Colonic mucosa (tissue), 4 donors: ENCODE measurements at regions not wholly inside any gene's neighbourhood (a gene's known extent, or its start where the extent isn't known, plus 50 kb on each side); places are given as distances from the start of the nearest gene placed in this dataset.

ENCODE experiments used
- DNase-seq: peaks from one replicate; pipeline ENCODE4 v3.0.0-alpha.2; 2020
- H3K27ac ChIP-seq: fragments of 200-600 bp; one replicate; pipeline ENCODE4 v1.8.0; 2021
- H3K27me3 ChIP-seq: fragments of 200-600 bp; one replicate; pipeline ENCODE4 v1.8.0; 2021
- H3K36me3 ChIP-seq: fragments of 200-600 bp; one replicate; pipeline ENCODE4 v1.8.0; 2021
- H3K4me1 ChIP-seq: fragments of 200-600 bp; one replicate; pipeline ENCODE4 v1.8.0; 2021; ENCODE audit warnings: mild to moderate bottlenecking
- H3K4me3 ChIP-seq: fragments of 200-600 bp; one replicate; pipeline ENCODE4 v1.8.0; 2021
- H3K9ac ChIP-seq, 2 donors: one replicate each; pipeline ENCODE4 v1.7.0; 2013; ENCODE audit warnings: control low read depth in 2 of 2, low read depth in 2 of 2, low read length in 2 of 2
- H3K9me3 ChIP-seq: fragments of 200-600 bp; one replicate; pipeline ENCODE4 v1.8.0; 2021
- intact Hi-C: fragments of 100-400 bp; cut with DNase I; formaldehyde crosslinking; loops from one replicate; pipeline ENCODE4 v1.14.1; 2022
- TF ChIP-seq, protein P1 (sequence below): fragments of 200-600 bp; IDR thresholded peaks from one replicate; pipeline ENCODE4 v1.8.0; 2022; ENCODE audit warnings: antibody characterized with exemption, mild to moderate bottlenecking
- donor health status: healthy.
- donor health status: DM: no; HTN: no; CAD: no.
- donor health status: DM: no; HTN: no; CAD: no.

DNA sequence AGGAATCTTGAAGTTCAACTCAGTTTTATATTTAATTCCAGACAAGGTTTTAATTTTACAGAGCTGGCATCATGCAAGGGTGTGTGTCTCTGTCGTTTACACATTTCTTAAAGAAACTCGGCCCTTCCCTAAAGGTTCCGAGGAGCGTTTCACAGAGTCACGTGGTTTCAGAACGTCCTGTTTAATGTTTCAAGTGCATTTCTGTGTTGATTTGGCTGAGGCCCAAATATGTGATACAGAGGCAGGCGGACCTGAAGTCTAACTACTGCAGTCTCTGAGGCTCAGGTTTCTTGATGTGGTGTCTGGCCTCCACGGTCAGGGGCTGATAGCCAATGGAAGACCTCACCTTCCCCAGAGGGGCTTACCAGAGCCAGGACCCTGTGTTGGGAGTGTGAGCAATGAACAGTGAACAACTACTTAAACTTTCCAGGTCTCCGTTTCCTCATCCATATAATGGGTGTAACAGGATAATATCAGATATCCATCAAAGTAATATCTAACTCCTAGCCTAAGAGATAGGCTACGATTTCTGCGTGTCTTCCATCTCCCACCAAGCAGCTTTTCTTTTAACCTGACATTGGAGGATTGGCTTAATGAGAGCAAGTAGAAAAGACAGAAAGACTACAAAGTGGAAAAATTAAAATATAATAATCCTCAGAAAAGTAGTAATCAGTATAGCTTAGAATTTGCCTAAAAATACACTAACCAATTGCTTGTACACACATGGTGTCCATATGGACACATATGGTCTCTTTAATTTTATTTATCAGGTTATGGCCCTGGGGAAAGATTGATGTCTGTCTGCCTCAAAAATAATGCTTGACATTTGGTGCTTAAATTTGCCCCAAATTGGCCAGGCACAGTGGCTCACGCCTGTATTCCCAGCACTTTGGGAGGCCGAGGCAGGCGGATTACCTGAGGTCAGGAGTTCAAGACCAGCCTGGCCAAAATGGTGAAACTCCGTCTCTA lies 50.0 kb upstream of the TRIM2 start:
- peak; percentile 80 for DNase-seq
- Histone ChIP-seq H3K4me1 (no peaks in the 10 kb centered on the region), H3K4me3 (peak overlapping the region; percentile 45), H3K27me3 (no peaks in the 10 kb centered on the region), H3K36me3 (no peaks in the 10 kb centered on the region), H3K27ac (peak overlapping the region; percentile 64), H3K9me3 (no peaks in the 10 kb centered on the region), H3K9ac (peak overlapping the region in 1 of 2 donors; percentile 81)
- intact Hi-C loops = loop anchor here (10.0 kb wide), 1 partner anchor 51 kb away; the partner anchor contains the start of gene TRIM2
- TF ChIP-seq, protein P1, sequence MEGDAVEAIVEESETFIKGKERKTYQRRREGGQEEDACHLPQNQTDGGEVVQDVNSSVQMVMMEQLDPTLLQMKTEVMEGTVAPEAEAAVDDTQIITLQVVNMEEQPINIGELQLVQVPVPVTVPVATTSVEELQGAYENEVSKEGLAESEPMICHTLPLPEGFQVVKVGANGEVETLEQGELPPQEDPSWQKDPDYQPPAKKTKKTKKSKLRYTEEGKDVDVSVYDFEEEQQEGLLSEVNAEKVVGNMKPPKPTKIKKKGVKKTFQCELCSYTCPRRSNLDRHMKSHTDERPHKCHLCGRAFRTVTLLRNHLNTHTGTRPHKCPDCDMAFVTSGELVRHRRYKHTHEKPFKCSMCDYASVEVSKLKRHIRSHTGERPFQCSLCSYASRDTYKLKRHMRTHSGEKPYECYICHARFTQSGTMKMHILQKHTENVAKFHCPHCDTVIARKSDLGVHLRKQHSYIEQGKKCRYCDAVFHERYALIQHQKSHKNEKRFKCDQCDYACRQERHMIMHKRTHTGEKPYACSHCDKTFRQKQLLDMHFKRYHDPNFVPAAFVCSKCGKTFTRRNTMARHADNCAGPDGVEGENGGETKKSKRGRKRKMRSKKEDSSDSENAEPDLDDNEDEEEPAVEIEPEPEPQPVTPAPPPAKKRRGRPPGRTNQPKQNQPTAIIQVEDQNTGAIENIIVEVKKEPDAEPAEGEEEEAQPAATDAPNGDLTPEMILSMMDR = no peak
